ENCODE measurements at regions not wholly inside any gene's neighbourhood (a gene's known extent, or its start where the extent isn't known, plus 50 kb on each side); places are given as distances from the start of the nearest gene placed in this dataset.

GRCh38 chr10:32153931-32154330, 97.7 kb upstream of the KIF5B start:
- TF ChIP-seq, protein P1, sequence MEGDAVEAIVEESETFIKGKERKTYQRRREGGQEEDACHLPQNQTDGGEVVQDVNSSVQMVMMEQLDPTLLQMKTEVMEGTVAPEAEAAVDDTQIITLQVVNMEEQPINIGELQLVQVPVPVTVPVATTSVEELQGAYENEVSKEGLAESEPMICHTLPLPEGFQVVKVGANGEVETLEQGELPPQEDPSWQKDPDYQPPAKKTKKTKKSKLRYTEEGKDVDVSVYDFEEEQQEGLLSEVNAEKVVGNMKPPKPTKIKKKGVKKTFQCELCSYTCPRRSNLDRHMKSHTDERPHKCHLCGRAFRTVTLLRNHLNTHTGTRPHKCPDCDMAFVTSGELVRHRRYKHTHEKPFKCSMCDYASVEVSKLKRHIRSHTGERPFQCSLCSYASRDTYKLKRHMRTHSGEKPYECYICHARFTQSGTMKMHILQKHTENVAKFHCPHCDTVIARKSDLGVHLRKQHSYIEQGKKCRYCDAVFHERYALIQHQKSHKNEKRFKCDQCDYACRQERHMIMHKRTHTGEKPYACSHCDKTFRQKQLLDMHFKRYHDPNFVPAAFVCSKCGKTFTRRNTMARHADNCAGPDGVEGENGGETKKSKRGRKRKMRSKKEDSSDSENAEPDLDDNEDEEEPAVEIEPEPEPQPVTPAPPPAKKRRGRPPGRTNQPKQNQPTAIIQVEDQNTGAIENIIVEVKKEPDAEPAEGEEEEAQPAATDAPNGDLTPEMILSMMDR (IDR thresholded peaks at IDR 0.05; ENCODE audit: poor library complexity), result no peak
- TF ChIP-seq EZH2 (IDR thresholded peaks at IDR 0.05; ENCODE audit: borderline replicate concordance), result no peak
- TF ChIP-seq EZH2phosphoT487 (IDR thresholded peaks at IDR 0.05; ENCODE audit: low read depth, severe bottlenecking, unreplicated experiment), result no peak
